OCI-LY1 (cell line): ENCODE measurements at regions not wholly inside any gene's neighbourhood (a gene's known extent, or its start where the extent isn't known, plus 50 kb on each side); places are given as distances from the start of the nearest gene placed in this dataset.
"Not testable (repeated sequence)": the region's sequence is repeated elsewhere in the genome, so short reads cannot be mapped to it uniquely, and the experiment has no call there.

Experiments used
- EZH2 ChIP-seq: fragments of 200-600 bp; sonication (generic), shearing (Covaris generic); IDR thresholded peaks from 2 replicates; pipeline ENCODE4 v1.8.0; 2017; ENCODE audit warnings: borderline replicate concordance, mixed run types, mild to moderate bottlenecking, antibody characterized with exemption, low read length, moderate library complexity, mixed read lengths
- TF ChIP-seq, protein P1 (sequence below): fragments of 200-600 bp; sonication (generic), shearing (Covaris generic); IDR thresholded peaks from 2 replicates; pipeline ENCODE4 v1.5.1; 2017; ENCODE audit warnings: mild to moderate bottlenecking, antibody characterized with exemption, low read length, moderate library complexity, mixed read lengths

DNA sequence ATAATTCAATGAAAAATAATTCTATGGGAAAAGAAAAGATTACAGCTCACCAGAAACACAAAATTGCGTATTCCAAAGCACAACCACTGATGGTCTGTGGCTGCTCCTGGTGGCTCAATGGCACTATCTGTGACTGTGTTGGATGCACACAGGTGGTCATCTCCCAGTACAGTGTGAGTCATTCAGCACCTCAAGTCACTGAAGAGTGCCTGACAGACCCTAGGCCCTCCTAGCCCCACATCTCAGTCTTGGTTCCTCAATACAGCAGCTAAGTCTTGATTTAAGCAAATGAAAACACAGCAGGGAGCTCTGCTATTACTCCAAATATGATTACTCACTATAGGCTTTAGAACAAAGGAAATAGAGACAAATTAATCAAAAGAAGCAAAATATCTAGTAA, 233.4 kb upstream of the FRG1 start:
- TF ChIP-seq, protein P1, sequence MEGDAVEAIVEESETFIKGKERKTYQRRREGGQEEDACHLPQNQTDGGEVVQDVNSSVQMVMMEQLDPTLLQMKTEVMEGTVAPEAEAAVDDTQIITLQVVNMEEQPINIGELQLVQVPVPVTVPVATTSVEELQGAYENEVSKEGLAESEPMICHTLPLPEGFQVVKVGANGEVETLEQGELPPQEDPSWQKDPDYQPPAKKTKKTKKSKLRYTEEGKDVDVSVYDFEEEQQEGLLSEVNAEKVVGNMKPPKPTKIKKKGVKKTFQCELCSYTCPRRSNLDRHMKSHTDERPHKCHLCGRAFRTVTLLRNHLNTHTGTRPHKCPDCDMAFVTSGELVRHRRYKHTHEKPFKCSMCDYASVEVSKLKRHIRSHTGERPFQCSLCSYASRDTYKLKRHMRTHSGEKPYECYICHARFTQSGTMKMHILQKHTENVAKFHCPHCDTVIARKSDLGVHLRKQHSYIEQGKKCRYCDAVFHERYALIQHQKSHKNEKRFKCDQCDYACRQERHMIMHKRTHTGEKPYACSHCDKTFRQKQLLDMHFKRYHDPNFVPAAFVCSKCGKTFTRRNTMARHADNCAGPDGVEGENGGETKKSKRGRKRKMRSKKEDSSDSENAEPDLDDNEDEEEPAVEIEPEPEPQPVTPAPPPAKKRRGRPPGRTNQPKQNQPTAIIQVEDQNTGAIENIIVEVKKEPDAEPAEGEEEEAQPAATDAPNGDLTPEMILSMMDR: not testable (repeated sequence)
- not testable (repeated sequence) for TF ChIP-seq EZH2
